ENCODE measurements at regions not wholly inside any gene's neighbourhood (a gene's known extent, or its start where the extent isn't known, plus 50 kb on each side); places are given as distances from the start of the nearest gene placed in this dataset.

DNA sequence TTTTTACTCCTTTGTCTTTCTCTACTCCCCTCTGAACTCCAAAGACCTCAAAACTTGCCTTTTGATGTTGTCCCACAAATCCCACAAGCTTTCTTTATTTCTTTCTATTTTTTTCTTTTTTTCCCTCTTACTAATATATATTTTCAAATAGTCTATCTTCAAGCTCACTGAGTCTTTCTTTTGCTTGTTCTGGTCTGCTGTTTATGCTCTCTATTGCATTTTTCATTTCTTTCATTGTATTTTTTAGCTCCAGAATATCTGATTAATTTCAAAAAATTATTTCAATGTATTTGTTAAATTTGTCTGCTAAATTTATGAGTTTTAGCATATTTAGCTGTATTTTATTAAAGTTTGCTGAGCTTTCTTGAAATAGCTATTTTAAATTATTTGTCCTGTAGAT is 223.3 kb upstream of the IRX1 start:
- CTCF ChIA-PET: no interaction called here
- Histone ChIP-seq H3K27ac (ENCODE audit: low read depth in 2 of 2, low read length in 1 of 2) (no peak overlapping the region), H3K4me1 (ENCODE audit: control insufficient read depth in 1 of 2, insufficient read depth in 2 of 2, low read depth in 1 of 2, low read length in 1 of 2) (no peaks in the 10 kb centered on the region), H3K9me2 (no peaks in the 10 kb centered on the region), H3K27me3 (ENCODE audit: insufficient read depth) (no peaks in the 10 kb centered on the region), H3K36me3 (replicated peaks in 1 of 2; ENCODE audit: control insufficient read depth in 1 of 2, insufficient read depth in 2 of 2, low read length in 1 of 2) (no peaks in the 10 kb centered on the region), H3K9me3 (no peaks in the 10 kb centered on the region), H4K20me1 (ENCODE audit: insufficient read depth) (no peaks in the 10 kb centered on the region), H3K4me2 (no peak overlapping the region), H3K9ac (no peak overlapping the region), H3K79me2 (ENCODE audit: insufficient read depth) (no peaks in the 10 kb centered on the region), H2AFZ (ENCODE audit: low read depth) (no peak overlapping the region), H3K4me3 (ENCODE audit: low read depth in 2 of 2, low read length in 1 of 2) (no peak overlapping the region), H3F3A (replicated peaks; ENCODE audit: insufficient read depth) (no peaks in the 10 kb centered on the region)
- DNase-seq: no peak
- POLR2A ChIA-PET: no interaction called here
- TF ChIP-seq NFIC (IDR thresholded peaks at IDR 0.05; ENCODE audit: borderline replicate concordance) (no peak), GABPA (IDR thresholded peaks at IDR 0.05; ENCODE audit: low read depth) (no peak), FOXM1 (IDR thresholded peaks at IDR 0.05; ENCODE audit: low read depth) (no peak), GATA2 (CRISPR knock-in tag; IDR thresholded peaks at IDR 0.05) (no peak), TAF1 (IDR thresholded peaks at IDR 0.05; ENCODE audit: borderline replicate concordance, low read depth, low read length) (no peak), ELF1 (IDR thresholded peaks at IDR 0.05) (no peak), EZH2phosphoT487 (IDR thresholded peaks at IDR 0.05; ENCODE audit: borderline replicate concordance, low read depth) (no peak), MEF2A (IDR thresholded peaks at IDR 0.05; ENCODE audit: borderline replicate concordance, low read depth) (no peak), NRF1 (IDR thresholded peaks at IDR 0.05; ENCODE audit: low read depth, low read length) (no peak), RAD21 (IDR thresholded peaks at IDR 0.05; ENCODE audit: low read length) (no peak), FOSL2 (IDR thresholded peaks at IDR 0.05; ENCODE audit: borderline replicate concordance, low read depth) (no peak), SMC3 (IDR thresholded peaks at IDR 0.05; ENCODE audit: low read depth, low read length) (no peak)
- TF ChIP-seq, protein P1, sequence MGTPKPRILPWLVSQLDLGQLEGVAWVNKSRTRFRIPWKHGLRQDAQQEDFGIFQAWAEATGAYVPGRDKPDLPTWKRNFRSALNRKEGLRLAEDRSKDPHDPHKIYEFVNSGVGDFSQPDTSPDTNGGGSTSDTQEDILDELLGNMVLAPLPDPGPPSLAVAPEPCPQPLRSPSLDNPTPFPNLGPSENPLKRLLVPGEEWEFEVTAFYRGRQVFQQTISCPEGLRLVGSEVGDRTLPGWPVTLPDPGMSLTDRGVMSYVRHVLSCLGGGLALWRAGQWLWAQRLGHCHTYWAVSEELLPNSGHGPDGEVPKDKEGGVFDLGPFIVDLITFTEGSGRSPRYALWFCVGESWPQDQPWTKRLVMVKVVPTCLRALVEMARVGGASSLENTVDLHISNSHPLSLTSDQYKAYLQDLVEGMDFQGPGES (IDR thresholded peaks at IDR 0.05; ENCODE audit: low read depth, low read length): no peak
- TF ChIP-seq, protein P2, sequence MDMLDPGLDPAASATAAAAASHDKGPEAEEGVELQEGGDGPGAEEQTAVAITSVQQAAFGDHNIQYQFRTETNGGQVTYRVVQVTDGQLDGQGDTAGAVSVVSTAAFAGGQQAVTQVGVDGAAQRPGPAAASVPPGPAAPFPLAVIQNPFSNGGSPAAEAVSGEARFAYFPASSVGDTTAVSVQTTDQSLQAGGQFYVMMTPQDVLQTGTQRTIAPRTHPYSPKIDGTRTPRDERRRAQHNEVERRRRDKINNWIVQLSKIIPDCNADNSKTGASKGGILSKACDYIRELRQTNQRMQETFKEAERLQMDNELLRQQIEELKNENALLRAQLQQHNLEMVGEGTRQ (IDR thresholded peaks at IDR 0.05; ENCODE audit: borderline replicate concordance, low read depth, low read length): no peak
- TF ChIP-seq, protein P3, sequence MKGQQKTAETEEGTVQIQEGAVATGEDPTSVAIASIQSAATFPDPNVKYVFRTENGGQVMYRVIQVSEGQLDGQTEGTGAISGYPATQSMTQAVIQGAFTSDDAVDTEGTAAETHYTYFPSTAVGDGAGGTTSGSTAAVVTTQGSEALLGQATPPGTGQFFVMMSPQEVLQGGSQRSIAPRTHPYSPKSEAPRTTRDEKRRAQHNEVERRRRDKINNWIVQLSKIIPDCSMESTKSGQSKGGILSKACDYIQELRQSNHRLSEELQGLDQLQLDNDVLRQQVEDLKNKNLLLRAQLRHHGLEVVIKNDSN (IDR thresholded peaks at IDR 0.05; ENCODE audit: borderline replicate concordance, low read depth): no peak

GRCh38 chr5:3365501-3366215 is 230.0 kb upstream of the IRX1 start:
- Histone ChIP-seq H3K9me2 (no peaks in the 10 kb centered on the region), H3K4me3 (ENCODE audit: low read depth in 2 of 2, low read length in 1 of 2) (no peak overlapping the region), H3K9me3 (no peaks in the 10 kb centered on the region), H3K4me2 (no peak overlapping the region), H3K79me2 (ENCODE audit: insufficient read depth) (no peaks in the 10 kb centered on the region), H4K20me1 (ENCODE audit: insufficient read depth) (no peaks in the 10 kb centered on the region), H3F3A (replicated peaks; ENCODE audit: insufficient read depth) (no peaks in the 10 kb centered on the region), H3K4me1 (ENCODE audit: control insufficient read depth in 1 of 2, insufficient read depth in 2 of 2, low read depth in 1 of 2, low read length in 1 of 2) (no peaks in the 10 kb centered on the region), H3K27ac (ENCODE audit: low read depth in 2 of 2, low read length in 1 of 2) (no peak overlapping the region), H2AFZ (ENCODE audit: low read depth) (no peak overlapping the region), H3K27me3 (ENCODE audit: insufficient read depth) (no peaks in the 10 kb centered on the region), H3K36me3 (replicated peaks in 1 of 2; ENCODE audit: control insufficient read depth in 1 of 2, insufficient read depth in 2 of 2, low read length in 1 of 2) (no peaks in the 10 kb centered on the region), H3K9ac (no peak overlapping the region)
- POLR2A ChIA-PET: no interaction called here
- WGBS (ENCODE audit: low lambda C conversion rate): 0% methylated on average over 3 of the region's 5 CpGs
- CTCF ChIA-PET: no interaction called here
- DNase-seq: no peak
- TF ChIP-seq MEF2A (IDR thresholded peaks at IDR 0.05; ENCODE audit: borderline replicate concordance, low read depth) (no peak), FOXJ3 (CRISPR knock-in tag; IDR thresholded peaks at IDR 0.05) (no peak), YY1 (IDR thresholded peaks at IDR 0.05; ENCODE audit: low read depth) (no peak), GABPA (IDR thresholded peaks at IDR 0.05; ENCODE audit: low read depth) (no peak), FOXM1 (IDR thresholded peaks at IDR 0.05; ENCODE audit: low read depth) (no peak), ELF1 (IDR thresholded peaks at IDR 0.05) (no peak), SIN3A (IDR thresholded peaks at IDR 0.05; ENCODE audit: borderline replicate concordance, low read depth, low read length) (no peak), JUND (IDR thresholded peaks at IDR 0.05) (no peak), RAD21 (IDR thresholded peaks at IDR 0.05; ENCODE audit: low read length) (no peak), MXI1 (IDR thresholded peaks at IDR 0.05; ENCODE audit: low read depth, low read length) (no peak), TAF1 (IDR thresholded peaks at IDR 0.05; ENCODE audit: borderline replicate concordance, low read depth, low read length) (no peak), TCF12 (IDR thresholded peaks at IDR 0.05) (no peak), POLR2AphosphoS5 (IDR thresholded peaks at IDR 0.05; ENCODE audit: low read depth, low read length) (no peak)
- TF ChIP-seq, protein P4, sequence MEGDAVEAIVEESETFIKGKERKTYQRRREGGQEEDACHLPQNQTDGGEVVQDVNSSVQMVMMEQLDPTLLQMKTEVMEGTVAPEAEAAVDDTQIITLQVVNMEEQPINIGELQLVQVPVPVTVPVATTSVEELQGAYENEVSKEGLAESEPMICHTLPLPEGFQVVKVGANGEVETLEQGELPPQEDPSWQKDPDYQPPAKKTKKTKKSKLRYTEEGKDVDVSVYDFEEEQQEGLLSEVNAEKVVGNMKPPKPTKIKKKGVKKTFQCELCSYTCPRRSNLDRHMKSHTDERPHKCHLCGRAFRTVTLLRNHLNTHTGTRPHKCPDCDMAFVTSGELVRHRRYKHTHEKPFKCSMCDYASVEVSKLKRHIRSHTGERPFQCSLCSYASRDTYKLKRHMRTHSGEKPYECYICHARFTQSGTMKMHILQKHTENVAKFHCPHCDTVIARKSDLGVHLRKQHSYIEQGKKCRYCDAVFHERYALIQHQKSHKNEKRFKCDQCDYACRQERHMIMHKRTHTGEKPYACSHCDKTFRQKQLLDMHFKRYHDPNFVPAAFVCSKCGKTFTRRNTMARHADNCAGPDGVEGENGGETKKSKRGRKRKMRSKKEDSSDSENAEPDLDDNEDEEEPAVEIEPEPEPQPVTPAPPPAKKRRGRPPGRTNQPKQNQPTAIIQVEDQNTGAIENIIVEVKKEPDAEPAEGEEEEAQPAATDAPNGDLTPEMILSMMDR (IDR thresholded peaks at IDR 0.05): no peak
- TF ChIP-seq, protein P5, sequence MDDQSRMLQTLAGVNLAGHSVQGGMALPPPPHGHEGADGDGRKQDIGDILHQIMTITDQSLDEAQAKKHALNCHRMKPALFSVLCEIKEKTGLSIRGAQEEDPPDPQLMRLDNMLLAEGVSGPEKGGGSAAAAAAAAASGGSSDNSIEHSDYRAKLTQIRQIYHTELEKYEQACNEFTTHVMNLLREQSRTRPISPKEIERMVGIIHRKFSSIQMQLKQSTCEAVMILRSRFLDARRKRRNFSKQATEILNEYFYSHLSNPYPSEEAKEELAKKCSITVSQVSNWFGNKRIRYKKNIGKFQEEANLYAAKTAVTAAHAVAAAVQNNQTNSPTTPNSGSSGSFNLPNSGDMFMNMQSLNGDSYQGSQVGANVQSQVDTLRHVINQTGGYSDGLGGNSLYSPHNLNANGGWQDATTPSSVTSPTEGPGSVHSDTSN (IDR thresholded peaks at IDR 0.05): no peak
